SK-N-SH treated with all-trans-retinoic acid at 6 μM for 48 hours (cell line): ENCODE measurements at regions not wholly inside any gene's neighbourhood (a gene's known extent, or its start where the extent isn't known, plus 50 kb on each side); places are given as distances from the start of the nearest gene placed in this dataset.
"Not testable (repeated sequence)": the region's sequence is repeated elsewhere in the genome, so short reads cannot be mapped to it uniquely, and the experiment has no call there.

Experiments
- ATAC-seq: fragments of 200-7000 bp; cut with Tn5 transposase; 3 replicates; pipeline ENCODE4 v1.9.1; 2020; ENCODE audit warnings: mild to moderate bottlenecking, moderate library complexity
- ARNTL ChIP-seq: fragments of 450-650 bp; formaldehyde crosslinking; IDR thresholded peaks from 2 replicates; pipeline ENCODE4 v1.5.0; 2020; ENCODE audit warnings: low read depth, mild to moderate bottlenecking, moderate library complexity, borderline replicate concordance
- BACH2 ChIP-seq: fragments of 250-450 bp; sonication (Bioruptor Pico); IDR thresholded peaks from 2 replicates; pipeline ENCODE4 v1.9.0; 2021; ENCODE audit warnings: mild to moderate bottlenecking, borderline replicate concordance
- CSDC2 ChIP-seq: fragments of 250-450 bp; sonication (Bioruptor Pico); IDR thresholded peaks from 2 replicates; pipeline ENCODE4 v1.5.0; 2020; ENCODE audit warnings: mild to moderate bottlenecking, moderate library complexity
- ESRRG ChIP-seq: fragments of 250-450 bp; sonication (Bioruptor Pico); IDR thresholded peaks from 2 replicates; pipeline ENCODE4 v1.6.1; 2021; ENCODE audit warnings: mild to moderate bottlenecking
- GLIS3 ChIP-seq: fragments of 250-450 bp; sonication (Bioruptor Pico); IDR thresholded peaks from 2 replicates; pipeline ENCODE4 v1.5.0; 2020; ENCODE audit warnings: mild to moderate bottlenecking, moderate library complexity
- ISL1 ChIP-seq: fragments of 250-450 bp; sonication (Bioruptor Pico); IDR thresholded peaks from 2 replicates; pipeline ENCODE4 v2.1.2; 2022; ENCODE audit warnings: mild to moderate bottlenecking, moderate library complexity
- OSR1 ChIP-seq: fragments of 250-450 bp; sonication (Bioruptor Pico); IDR thresholded peaks from 2 replicates; pipeline ENCODE4 v1.8.0; 2022; ENCODE audit warnings: moderate library complexity, mild to moderate bottlenecking, inconsistent platforms
- PPARA ChIP-seq: fragments of 250-450 bp; sonication (Bioruptor Pico); IDR thresholded peaks from 2 replicates; pipeline ENCODE4 v1.5.0; 2020; ENCODE audit warnings: mild to moderate bottlenecking, borderline replicate concordance
- RARB ChIP-seq: fragments of 250-450 bp; sonication (Bioruptor Pico); IDR thresholded peaks from 2 replicates; pipeline ENCODE4 v1.8.0; 2021; ENCODE audit warnings: mild to moderate bottlenecking, moderate library complexity
- SNAI2 ChIP-seq: fragments of 250-450 bp; sonication (Bioruptor Pico); IDR thresholded peaks from 2 replicates; pipeline ENCODE4 v1.5.0; 2020; ENCODE audit warnings: mild to moderate bottlenecking, moderate library complexity
- TCF4 ChIP-seq: fragments of 250-450 bp; sonication (Bioruptor Pico); IDR thresholded peaks from 2 replicates; pipeline ENCODE4 v1.8.0; 2021; ENCODE audit warnings: mild to moderate bottlenecking, moderate library complexity, borderline replicate concordance
- TOX ChIP-seq: fragments of 250-450 bp; sonication (Bioruptor Pico); IDR thresholded peaks from 2 replicates; pipeline ENCODE4 v1.8.0; 2021; ENCODE audit warnings: mild to moderate bottlenecking, moderate library complexity, borderline replicate concordance
- ZC3H10 ChIP-seq: fragments of 250-450 bp; sonication (Bioruptor Pico); IDR thresholded peaks from 2 replicates; pipeline ENCODE4 v1.5.1; 2021; ENCODE audit warnings: mild to moderate bottlenecking, moderate library complexity
- ZFP3 ChIP-seq: fragments of 250-450 bp; sonication (Bioruptor Pico); IDR thresholded peaks from 2 replicates; pipeline ENCODE4 v1.5.0; 2020; ENCODE audit warnings: mild to moderate bottlenecking, moderate library complexity
- ZFP30 ChIP-seq: fragments of 450-650 bp; formaldehyde crosslinking; IDR thresholded peaks from 2 replicates; pipeline ENCODE4 v1.5.0; 2022; ENCODE audit warnings: mild to moderate bottlenecking, moderate library complexity
- ZNF565 ChIP-seq: fragments of 450-650 bp; formaldehyde crosslinking; conservative IDR thresholded peaks from 2 replicates; pipeline ENCODE4 v1.5.0; 2020; ENCODE audit warnings: low read depth, mild to moderate bottlenecking, moderate library complexity
- ZNF70 ChIP-seq: fragments of 450-650 bp; formaldehyde crosslinking; IDR thresholded peaks from 2 replicates; pipeline ENCODE4 v1.5.0; 2020; ENCODE audit warnings: mild to moderate bottlenecking, moderate library complexity
- ZNF8 ChIP-seq: fragments of 450-650 bp; formaldehyde crosslinking; IDR thresholded peaks from 2 replicates; pipeline ENCODE4 v1.5.0; 2020; ENCODE audit warnings: mild to moderate bottlenecking, moderate library complexity
- TF ChIP-seq, protein P1 (sequence below): fragments of 250-450 bp; sonication (Bioruptor Pico); IDR thresholded peaks from 2 replicates; pipeline ENCODE4 v1.5.0; 2020; ENCODE audit warnings: mild to moderate bottlenecking, moderate library complexity
- TF ChIP-seq, protein P2 (sequence below): fragments of 250-450 bp; sonication (Bioruptor Pico); IDR thresholded peaks from 2 replicates; pipeline ENCODE4 v1.8.0; 2020; ENCODE audit warnings: mild to moderate bottlenecking, moderate library complexity, borderline replicate concordance
- TF ChIP-seq, protein P3 (sequence below): fragments of 250-450 bp; sonication (Bioruptor Pico); IDR thresholded peaks from 2 replicates; pipeline ENCODE4 v1.8.0; 2021; ENCODE audit warnings: low read depth, mild to moderate bottlenecking, moderate library complexity, borderline replicate concordance
- TF ChIP-seq, protein P4 (sequence below): fragments of 250-450 bp; sonication (Bioruptor Pico); IDR thresholded peaks from 2 replicates; pipeline ENCODE4 v1.5.1; 2021; ENCODE audit warnings: mild to moderate bottlenecking, moderate library complexity
- TF ChIP-seq, protein P5 (sequence below): fragments of 250-450 bp; sonication (Bioruptor Pico); IDR thresholded peaks from 2 replicates; pipeline ENCODE4 v1.5.1; 2020; ENCODE audit warnings: low read depth, mild to moderate bottlenecking, moderate library complexity

DNA sequence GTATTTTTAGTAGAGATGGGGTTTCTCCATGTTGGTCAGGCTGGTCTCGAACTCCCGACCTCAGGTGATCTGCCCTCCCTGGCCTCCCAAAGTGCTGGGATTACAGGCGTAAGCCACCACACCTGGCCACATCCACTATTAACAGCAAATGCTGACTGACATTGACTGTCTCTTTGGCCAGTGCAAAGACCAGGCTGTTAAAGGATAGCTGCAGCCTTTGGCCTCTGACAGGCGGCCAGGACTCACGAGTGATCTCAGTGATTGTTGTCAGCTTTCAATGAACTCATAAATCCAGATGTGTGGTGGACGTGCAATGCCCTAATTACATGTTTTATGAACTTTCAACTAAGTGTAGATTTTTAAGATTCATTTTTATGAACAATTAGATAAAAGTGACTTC lies 174.4 kb upstream of the EXOC2 start (continued):
- TF ChIP-seq ESRRG (CRISPR knock-in tag) = no peak
- TF ChIP-seq PPARA (CRISPR knock-in tag) = no peak

DNA sequence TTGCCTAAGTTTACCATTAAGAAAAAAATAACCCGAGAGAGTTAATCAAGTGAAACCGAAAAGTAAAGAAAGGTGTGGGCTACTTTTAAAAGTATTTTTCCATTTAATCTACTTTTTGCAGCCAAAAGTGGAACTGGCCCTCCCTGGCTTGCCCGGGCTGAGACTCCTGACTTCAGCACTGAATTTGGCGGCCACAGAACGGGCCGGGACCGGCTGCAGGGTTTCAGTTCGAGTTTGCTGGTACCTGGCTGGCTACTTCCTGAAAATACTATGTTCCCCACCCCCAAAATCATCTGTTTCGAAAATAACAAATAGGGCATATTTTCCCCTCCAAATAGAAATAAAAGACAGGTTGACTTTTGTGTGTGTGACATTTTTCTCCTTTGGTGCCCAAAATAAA lies 173.4 kb upstream of the EXOC2 start:
- TF ChIP-seq BACH2 (no peak), OSR1 (CRISPR knock-in tag) (no peak), GLIS3 (no peak), ZNF70 (CRISPR knock-in tag) (no peak), PPARA (CRISPR knock-in tag) (no peak), ZFP30 (CRISPR knock-in tag) (no peak), ZNF565 (CRISPR knock-in tag) (no peak), ISL1 (CRISPR knock-in tag) (no peak), ZC3H10 (CRISPR knock-in tag) (no peak), ESRRG (CRISPR knock-in tag) (no peak), TOX (CRISPR knock-in tag) (no peak), ZFP3 (CRISPR knock-in tag) (no peak), ZNF8 (CRISPR knock-in tag) (no peak), TCF4 (CRISPR knock-in tag) (no peak)
- TF ChIP-seq, protein P1, sequence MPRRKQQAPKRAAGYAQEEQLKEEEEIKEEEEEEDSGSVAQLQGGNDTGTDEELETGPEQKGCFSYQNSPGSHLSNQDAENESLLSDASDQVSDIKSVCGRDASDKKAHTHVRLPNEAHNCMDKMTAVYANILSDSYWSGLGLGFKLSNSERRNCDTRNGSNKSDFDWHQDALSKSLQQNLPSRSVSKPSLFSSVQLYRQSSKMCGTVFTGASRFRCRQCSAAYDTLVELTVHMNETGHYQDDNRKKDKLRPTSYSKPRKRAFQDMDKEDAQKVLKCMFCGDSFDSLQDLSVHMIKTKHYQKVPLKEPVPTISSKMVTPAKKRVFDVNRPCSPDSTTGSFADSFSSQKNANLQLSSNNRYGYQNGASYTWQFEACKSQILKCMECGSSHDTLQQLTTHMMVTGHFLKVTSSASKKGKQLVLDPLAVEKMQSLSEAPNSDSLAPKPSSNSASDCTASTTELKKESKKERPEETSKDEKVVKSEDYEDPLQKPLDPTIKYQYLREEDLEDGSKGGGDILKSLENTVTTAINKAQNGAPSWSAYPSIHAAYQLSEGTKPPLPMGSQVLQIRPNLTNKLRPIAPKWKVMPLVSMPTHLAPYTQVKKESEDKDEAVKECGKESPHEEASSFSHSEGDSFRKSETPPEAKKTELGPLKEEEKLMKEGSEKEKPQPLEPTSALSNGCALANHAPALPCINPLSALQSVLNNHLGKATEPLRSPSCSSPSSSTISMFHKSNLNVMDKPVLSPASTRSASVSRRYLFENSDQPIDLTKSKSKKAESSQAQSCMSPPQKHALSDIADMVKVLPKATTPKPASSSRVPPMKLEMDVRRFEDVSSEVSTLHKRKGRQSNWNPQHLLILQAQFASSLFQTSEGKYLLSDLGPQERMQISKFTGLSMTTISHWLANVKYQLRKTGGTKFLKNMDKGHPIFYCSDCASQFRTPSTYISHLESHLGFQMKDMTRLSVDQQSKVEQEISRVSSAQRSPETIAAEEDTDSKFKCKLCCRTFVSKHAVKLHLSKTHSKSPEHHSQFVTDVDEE (CRISPR knock-in tag) = no peak
- TF ChIP-seq, protein P2, sequence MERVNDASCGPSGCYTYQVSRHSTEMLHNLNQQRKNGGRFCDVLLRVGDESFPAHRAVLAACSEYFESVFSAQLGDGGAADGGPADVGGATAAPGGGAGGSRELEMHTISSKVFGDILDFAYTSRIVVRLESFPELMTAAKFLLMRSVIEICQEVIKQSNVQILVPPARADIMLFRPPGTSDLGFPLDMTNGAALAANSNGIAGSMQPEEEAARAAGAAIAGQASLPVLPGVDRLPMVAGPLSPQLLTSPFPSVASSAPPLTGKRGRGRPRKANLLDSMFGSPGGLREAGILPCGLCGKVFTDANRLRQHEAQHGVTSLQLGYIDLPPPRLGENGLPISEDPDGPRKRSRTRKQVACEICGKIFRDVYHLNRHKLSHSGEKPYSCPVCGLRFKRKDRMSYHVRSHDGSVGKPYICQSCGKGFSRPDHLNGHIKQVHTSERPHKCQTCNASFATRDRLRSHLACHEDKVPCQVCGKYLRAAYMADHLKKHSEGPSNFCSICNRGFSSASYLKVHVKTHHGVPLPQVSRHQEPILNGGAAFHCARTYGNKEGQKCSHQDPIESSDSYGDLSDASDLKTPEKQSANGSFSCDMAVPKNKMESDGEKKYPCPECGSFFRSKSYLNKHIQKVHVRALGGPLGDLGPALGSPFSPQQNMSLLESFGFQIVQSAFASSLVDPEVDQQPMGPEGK (CRISPR knock-in tag) = no peak
- TF ChIP-seq, protein P3, sequence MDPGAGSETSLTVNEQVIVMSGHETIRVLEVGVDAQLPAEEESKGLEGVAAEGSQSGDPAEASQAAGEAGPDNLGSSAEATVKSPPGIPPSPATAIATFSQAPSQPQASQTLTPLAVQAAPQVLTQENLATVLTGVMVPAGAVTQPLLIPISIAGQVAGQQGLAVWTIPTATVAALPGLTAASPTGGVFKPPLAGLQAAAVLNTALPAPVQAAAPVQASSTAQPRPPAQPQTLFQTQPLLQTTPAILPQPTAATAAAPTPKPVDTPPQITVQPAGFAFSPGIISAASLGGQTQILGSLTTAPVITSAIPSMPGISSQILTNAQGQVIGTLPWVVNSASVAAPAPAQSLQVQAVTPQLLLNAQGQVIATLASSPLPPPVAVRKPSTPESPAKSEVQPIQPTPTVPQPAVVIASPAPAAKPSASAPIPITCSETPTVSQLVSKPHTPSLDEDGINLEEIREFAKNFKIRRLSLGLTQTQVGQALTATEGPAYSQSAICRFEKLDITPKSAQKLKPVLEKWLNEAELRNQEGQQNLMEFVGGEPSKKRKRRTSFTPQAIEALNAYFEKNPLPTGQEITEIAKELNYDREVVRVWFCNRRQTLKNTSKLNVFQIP (CRISPR knock-in tag) = no peak
- TF ChIP-seq, protein P4, sequence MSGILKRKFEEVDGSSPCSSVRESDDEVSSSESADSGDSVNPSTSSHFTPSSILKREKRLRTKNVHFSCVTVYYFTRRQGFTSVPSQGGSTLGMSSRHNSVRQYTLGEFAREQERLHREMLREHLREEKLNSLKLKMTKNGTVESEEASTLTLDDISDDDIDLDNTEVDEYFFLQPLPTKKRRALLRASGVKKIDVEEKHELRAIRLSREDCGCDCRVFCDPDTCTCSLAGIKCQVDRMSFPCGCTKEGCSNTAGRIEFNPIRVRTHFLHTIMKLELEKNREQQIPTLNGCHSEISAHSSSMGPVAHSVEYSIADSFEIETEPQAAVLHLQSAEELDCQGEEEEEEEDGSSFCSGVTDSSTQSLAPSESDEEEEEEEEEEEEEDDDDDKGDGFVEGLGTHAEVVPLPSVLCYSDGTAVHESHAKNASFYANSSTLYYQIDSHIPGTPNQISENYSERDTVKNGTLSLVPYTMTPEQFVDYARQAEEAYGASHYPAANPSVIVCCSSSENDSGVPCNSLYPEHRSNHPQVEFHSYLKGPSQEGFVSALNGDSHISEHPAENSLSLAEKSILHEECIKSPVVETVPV (CRISPR knock-in tag) = no peak
- TF ChIP-seq, protein P5, sequence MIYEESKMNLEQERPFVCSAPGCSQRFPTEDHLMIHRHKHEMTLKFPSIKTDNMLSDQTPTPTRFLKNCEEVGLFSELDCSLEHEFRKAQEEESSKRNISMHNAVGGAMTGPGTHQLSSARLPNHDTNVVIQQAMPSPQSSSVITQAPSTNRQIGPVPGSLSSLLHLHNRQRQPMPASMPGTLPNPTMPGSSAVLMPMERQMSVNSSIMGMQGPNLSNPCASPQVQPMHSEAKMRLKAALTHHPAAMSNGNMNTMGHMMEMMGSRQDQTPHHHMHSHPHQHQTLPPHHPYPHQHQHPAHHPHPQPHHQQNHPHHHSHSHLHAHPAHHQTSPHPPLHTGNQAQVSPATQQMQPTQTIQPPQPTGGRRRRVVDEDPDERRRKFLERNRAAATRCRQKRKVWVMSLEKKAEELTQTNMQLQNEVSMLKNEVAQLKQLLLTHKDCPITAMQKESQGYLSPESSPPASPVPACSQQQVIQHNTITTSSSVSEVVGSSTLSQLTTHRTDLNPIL (CRISPR knock-in tag) = no peak

DNA sequence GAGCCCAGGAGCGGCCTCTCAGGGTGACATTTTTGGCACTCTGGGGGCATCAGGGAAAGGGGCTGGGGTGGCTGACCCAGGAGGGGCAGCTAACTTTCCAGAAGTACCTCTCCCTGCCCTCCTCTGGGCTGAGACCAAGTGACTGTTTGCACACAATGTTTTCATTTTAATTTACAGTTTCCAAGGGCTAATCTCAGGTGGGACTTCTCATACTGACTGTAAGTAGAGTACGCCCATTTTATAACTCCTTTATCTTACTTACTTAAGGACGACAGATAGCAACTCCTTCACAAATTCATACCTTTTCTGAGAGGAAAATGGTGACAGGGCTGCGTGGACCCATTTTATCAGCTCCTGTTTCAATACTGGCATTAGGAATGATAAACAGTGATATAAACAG lies 172.9 kb upstream of the EXOC2 start:
- no peak for ATAC-seq
- TF ChIP-seq ZNF565 (CRISPR knock-in tag) (no peak), ZFP3 (CRISPR knock-in tag) (no peak), CSDC2 (CRISPR knock-in tag) (no peak), RARB (CRISPR knock-in tag) (no peak), ISL1 (CRISPR knock-in tag) (no peak)

More for the DNA sequence above, 173.4 kb upstream of the EXOC2 start:
- no peak for ATAC-seq

DNA sequence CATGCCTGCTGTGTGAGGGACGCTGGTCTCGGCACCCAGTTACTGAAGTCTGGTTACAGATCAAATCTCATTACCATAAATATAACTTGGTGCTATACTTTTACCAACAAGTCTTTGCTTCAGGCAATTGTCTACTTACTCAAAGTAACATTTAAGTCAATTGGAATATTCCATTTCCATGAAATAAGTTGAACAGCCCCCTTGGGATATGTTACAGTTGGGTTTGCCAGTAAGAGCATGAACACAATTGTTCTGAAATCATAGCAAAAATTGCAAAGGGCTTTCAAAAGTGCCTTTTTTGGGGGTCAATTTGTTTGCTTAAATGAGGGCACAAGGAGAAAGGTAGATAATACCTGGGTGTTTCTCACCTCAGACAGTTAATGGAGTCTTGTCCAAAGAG lies 170.9 kb upstream of the EXOC2 start:
- ATAC-seq = no peak
- TF ChIP-seq ZNF565 (CRISPR knock-in tag) (no peak), ESRRG (CRISPR knock-in tag) (no peak), ARNTL (CRISPR knock-in tag) (no peak), PPARA (CRISPR knock-in tag) (no peak), OSR1 (CRISPR knock-in tag) (no peak), ISL1 (CRISPR knock-in tag) (no peak), SNAI2 (no peak), CSDC2 (CRISPR knock-in tag) (no peak)
- TF ChIP-seq, protein P3 (CRISPR knock-in tag) = no peak
- TF ChIP-seq, protein P5 (CRISPR knock-in tag) = no peak

DNA sequence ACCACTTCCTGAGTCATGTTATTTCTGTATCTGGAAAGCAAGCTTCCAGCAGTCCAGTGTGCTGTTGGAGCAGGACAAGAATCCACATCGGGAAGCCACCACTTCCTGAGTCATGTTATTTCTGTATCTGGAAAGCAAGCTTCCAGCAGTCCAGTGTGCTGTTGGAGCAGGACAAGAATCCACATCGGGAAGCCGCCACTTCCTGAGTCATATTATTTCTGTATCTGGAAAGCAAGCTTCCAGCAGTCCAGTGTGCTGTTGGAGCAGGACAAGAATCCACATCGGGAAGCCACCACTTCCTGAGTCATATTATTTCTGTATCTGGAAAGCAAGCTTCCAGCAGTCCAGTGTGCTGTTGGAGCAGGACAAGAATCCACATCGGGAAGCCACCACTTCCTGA lies 170.2 kb upstream of the EXOC2 start:
- ATAC-seq = not testable (repeated sequence)
